ENCODE measurements at regions not wholly inside any gene's neighbourhood (a gene's known extent, or its start where the extent isn't known, plus 50 kb on each side); places are given as distances from the start of the nearest gene placed in this dataset.
"Not testable (repeated sequence)": the region's sequence is repeated elsewhere in the genome, so short reads cannot be mapped to it uniquely, and the experiment has no call there.

DNA sequence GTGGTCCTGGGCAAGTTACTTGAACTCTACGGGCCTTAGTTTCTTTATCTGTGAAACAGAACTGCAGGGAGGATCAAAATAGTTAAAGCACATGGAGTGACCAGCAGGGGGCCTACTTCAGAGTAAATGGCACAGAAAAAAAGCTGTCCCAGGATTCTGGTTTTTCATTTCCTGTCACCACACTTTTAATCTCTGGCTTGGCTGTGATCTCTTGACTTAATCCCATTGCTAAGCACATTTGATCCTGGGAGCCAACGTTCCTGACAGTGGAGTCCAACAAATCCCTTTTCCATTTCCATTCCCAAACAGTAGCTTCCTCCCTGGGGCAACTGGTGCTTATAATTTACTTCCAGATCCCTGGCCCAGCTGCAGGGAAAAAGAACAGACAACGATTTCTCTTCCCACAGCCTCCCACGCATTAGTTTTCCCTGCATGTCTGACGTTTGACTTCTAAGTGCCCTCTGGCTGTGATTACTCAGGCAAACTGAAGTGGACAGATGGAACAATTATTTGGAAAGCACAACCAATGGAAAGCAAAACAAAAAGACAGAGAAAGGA, 136.5 kb upstream of the STK32A start:
- ChIA-PET POLR2A (no interaction called here), CTCF (interaction anchor here (1.4 to 1.7 kb wide), 4 partner anchors 14 to 271 kb away, joined by 4 to 6 read pairs (median 5); no protein-coding TSS in a partner anchor)
- Histone ChIP-seq H3K27me3 (replicated peaks in 2 of 5; ENCODE audit: control insufficient read depth in 4 of 5, insufficient read depth in 5 of 5, low read length in 4 of 5) (peaks cover 0 to under 1% (median 0%) of the 10 kb centered on the region in 5 experiments), H3K4me3 (ENCODE audit: control insufficient read depth in 1 of 7, extremely low read depth in 1 of 7, insufficient read depth in 4 of 7, low read depth in 2 of 7, low read length in 6 of 7) (no peak overlapping the region), H3K4me1 (ENCODE audit: control extremely low read depth in 1 of 4, control insufficient read depth in 4 of 4, insufficient read depth in 4 of 4, low read length in 3 of 4) (no peaks in the 10 kb centered on the region), H3K9me3 (ENCODE audit: control extremely low read depth in 1 of 5, control insufficient read depth in 4 of 5, insufficient read depth in 2 of 5, low read depth in 1 of 5, low read length in 4 of 5) (no peaks in the 10 kb centered on the region), H3K27ac (ENCODE audit: insufficient read depth in 1 of 2, low read depth in 1 of 2, low read length in 2 of 2, poor library complexity in 1 of 2, severe bottlenecking in 2 of 2) (no peak overlapping the region), H3K36me3 (ENCODE audit: control insufficient read depth in 4 of 4, insufficient read depth in 4 of 4, low read length in 3 of 4) (no peaks in the 10 kb centered on the region)
- 49% methylated on average over 3 of the region's 5 CpGs for WGBS (ENCODE audit: insufficient coverage)
- peak; percentile 3 to 36 (median 31) for DNase-seq

DNA sequence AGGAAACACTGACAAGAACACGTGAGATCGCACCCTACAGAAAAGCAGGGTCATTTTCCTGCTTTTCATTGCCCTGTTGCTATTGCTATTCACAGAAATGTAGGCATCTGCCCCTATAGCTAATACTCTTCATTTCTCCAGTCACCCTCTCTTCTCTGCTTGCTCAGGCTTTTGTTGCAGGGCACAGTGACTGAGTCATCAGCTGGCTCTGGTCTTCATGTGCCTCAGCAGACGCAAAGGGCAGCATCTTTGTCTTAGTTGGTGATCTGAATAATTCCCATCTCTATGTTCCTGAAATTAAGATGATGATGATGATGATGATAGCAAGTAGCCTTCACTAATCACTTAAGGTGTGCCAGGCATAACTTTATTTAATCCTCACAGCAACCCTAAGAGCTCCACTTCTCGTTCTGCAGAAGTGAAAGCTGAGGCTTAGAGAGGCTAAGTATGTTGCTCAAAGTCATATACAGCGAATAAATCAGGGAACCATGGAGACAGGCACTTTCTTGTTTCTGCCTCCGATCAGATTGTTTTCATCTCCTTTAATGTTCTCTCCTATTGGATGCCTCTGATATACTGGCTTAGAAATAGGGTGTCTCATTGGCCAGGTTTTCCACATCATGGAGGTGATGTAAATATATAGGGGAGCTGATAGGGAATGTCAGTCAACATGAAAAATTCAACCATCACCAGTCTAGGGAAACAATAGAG, 133.0 kb upstream of the STK32A start:
- Histone ChIP-seq H3K4me3 (ENCODE audit: control insufficient read depth in 1 of 7, extremely low read depth in 1 of 7, insufficient read depth in 4 of 7, low read depth in 2 of 7, low read length in 6 of 7) (no peak overlapping the region), H3K27me3 (replicated peaks in 2 of 5; ENCODE audit: control insufficient read depth in 4 of 5, insufficient read depth in 5 of 5, low read length in 4 of 5) (no peaks in the 10 kb centered on the region), H3K4me1 (ENCODE audit: control extremely low read depth in 1 of 4, control insufficient read depth in 4 of 4, insufficient read depth in 4 of 4, low read length in 3 of 4) (no peaks in the 10 kb centered on the region), H3K27ac (ENCODE audit: insufficient read depth in 1 of 2, low read depth in 1 of 2, low read length in 2 of 2, poor library complexity in 1 of 2, severe bottlenecking in 2 of 2) (no peak overlapping the region), H3K36me3 (ENCODE audit: control insufficient read depth in 4 of 4, insufficient read depth in 4 of 4, low read length in 3 of 4) (no peaks in the 10 kb centered on the region), H3K9me3 (ENCODE audit: control extremely low read depth in 1 of 5, control insufficient read depth in 4 of 5, insufficient read depth in 2 of 5, low read depth in 1 of 5, low read length in 4 of 5) (no peaks in the 10 kb centered on the region)
- CTCF ChIA-PET: interaction anchor here (1.6 kb wide), 1 partner anchor 87 kb away, joined by 5 read pairs; no protein-coding TSS in a partner anchor
- POLR2A ChIA-PET: no interaction called here
- no peak for DNase-seq
- whole genome bisulfite sequencing (ENCODE audit: insufficient coverage): 83% methylated on average over 3 of the region's 6 CpGs

DNA sequence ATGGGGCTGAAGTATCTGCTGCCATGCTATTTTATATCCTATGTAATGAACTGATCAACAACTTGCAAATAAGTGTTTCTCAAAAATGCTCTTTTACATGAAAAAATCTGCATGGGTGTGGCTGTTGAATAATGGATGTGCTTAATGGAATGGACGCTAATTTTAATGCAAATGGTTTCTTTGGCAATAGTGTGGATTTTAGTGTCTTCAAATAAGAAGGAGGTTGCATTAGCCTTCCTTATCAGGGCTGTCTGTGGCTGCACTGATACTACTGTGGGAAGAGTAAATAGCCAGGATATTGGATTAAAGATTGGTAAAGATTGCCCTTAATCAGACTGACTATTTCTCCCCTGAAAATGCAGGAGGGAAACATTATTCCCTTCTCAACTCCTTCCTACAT, 121.9 kb upstream of the STK32A start:
- Histone ChIP-seq H3K36me3 (ENCODE audit: control insufficient read depth in 4 of 4, insufficient read depth in 4 of 4, low read length in 3 of 4) (no peaks in the 10 kb centered on the region), H3K4me3 (ENCODE audit: control insufficient read depth in 1 of 7, extremely low read depth in 1 of 7, insufficient read depth in 4 of 7, low read depth in 2 of 7, low read length in 6 of 7) (no peak overlapping the region), H3K4me1 (ENCODE audit: control extremely low read depth in 1 of 4, control insufficient read depth in 4 of 4, insufficient read depth in 4 of 4, low read length in 3 of 4) (no peaks in the 10 kb centered on the region), H3K27ac (ENCODE audit: insufficient read depth in 1 of 2, low read depth in 1 of 2, low read length in 2 of 2, poor library complexity in 1 of 2, severe bottlenecking in 2 of 2) (no peak overlapping the region), H3K27me3 (replicated peaks in 2 of 5; ENCODE audit: control insufficient read depth in 4 of 5, insufficient read depth in 5 of 5, low read length in 4 of 5) (no peaks in the 10 kb centered on the region), H3K9me3 (ENCODE audit: control extremely low read depth in 1 of 5, control insufficient read depth in 4 of 5, insufficient read depth in 2 of 5, low read depth in 1 of 5, low read length in 4 of 5) (no peaks in the 10 kb centered on the region)
- CTCF ChIA-PET: no interaction called here
- POLR2A ChIA-PET: no interaction called here
- 100% methylated on average over 1 of the region's 1 CpG for WGBS (ENCODE audit: insufficient coverage)
- DNase-seq: no peak

DNA sequence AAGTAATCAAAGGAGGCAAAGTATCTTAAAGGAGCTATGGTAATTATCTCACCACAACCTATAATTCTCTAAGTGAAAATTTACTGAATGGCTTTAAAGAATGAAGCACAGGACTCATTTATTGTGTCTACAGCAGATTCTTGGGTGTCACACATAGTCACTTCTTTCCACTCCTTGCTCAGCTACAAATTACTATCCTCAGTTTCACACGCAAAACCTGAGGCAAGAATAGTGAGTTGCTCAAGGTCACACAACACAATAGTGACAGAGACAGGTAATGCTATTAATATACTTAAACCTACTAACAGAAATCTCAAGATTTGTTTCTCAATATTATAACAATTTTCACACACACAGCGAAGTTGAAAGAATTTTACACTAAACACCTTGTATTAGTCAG, 120.9 kb upstream of the STK32A start:
- H3K36me3 ChIP-seq (ENCODE audit: control insufficient read depth in 4 of 4, insufficient read depth in 4 of 4, low read length in 3 of 4): no peaks in the 10 kb centered on the region
- POLR2A ChIA-PET: no interaction called here
- no peaks in the 10 kb centered on the region for H3K9me3 ChIP-seq (ENCODE audit: control extremely low read depth in 1 of 5, control insufficient read depth in 4 of 5, insufficient read depth in 2 of 5, low read depth in 1 of 5, low read length in 4 of 5)
- H3K27ac ChIP-seq (ENCODE audit: insufficient read depth in 1 of 2, low read depth in 1 of 2, low read length in 2 of 2, poor library complexity in 1 of 2, severe bottlenecking in 2 of 2): no peak overlapping the region
- DNase-seq: no peak
- H3K4me1 ChIP-seq (ENCODE audit: control extremely low read depth in 1 of 4, control insufficient read depth in 4 of 4, insufficient read depth in 4 of 4, low read length in 3 of 4): no peaks in the 10 kb centered on the region
- no peaks in the 10 kb centered on the region for H3K27me3 ChIP-seq (replicated peaks in 2 of 5; ENCODE audit: control insufficient read depth in 4 of 5, insufficient read depth in 5 of 5, low read length in 4 of 5)
- CTCF ChIA-PET: no interaction called here
- no peak overlapping the region for H3K4me3 ChIP-seq (ENCODE audit: control insufficient read depth in 1 of 7, extremely low read depth in 1 of 7, insufficient read depth in 4 of 7, low read depth in 2 of 7, low read length in 6 of 7)
- WGBS (ENCODE audit: insufficient coverage): no CpG with 5 or more reads among the region's 2 CpGs

DNA sequence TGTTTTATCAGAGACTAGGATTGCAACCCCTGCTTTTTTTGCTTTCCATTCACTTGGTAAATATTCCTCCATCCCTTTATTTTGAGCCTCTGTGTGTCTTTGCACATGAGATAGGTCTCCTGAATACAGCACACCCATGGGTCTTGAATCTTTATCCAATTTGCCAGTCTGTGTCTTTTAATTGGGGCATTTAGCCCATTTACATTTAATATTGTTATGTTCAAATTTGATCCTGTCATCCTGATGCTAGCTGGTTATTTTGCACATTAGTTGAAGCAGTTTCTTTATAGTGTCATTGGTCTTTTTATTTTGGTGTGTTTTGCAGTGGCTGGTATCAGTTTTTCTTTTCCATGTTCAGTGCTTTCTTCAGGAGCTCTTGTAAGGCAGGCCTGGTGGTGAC, 95.1 kb upstream of the STK32A start:
- H3K27me3 ChIP-seq (replicated peaks in 2 of 5; ENCODE audit: control insufficient read depth in 4 of 5, insufficient read depth in 5 of 5, low read length in 4 of 5); H3K4me3 ChIP-seq (ENCODE audit: control insufficient read depth in 1 of 7, extremely low read depth in 1 of 7, insufficient read depth in 4 of 7, low read depth in 2 of 7, low read length in 6 of 7); H3K27ac ChIP-seq (ENCODE audit: insufficient read depth in 1 of 2, low read depth in 1 of 2, low read length in 2 of 2, poor library complexity in 1 of 2, severe bottlenecking in 2 of 2); DNase-seq; H3K36me3 ChIP-seq (ENCODE audit: control insufficient read depth in 4 of 4, insufficient read depth in 4 of 4, low read length in 3 of 4); H3K4me1 ChIP-seq (ENCODE audit: control extremely low read depth in 1 of 4, control insufficient read depth in 4 of 4, insufficient read depth in 4 of 4, low read length in 3 of 4); H3K9me3 ChIP-seq (ENCODE audit: control extremely low read depth in 1 of 5, control insufficient read depth in 4 of 5, insufficient read depth in 2 of 5, low read depth in 1 of 5, low read length in 4 of 5): not testable (repeated sequence)
- ChIA-PET POLR2A (interaction anchor here (0.6 kb wide), 1 partner anchor 252 kb away, joined by 4 read pairs; no protein-coding TSS in a partner anchor), CTCF (interaction anchor here (0.6 kb wide), 1 partner anchor 667 kb away, joined by 3 read pairs; no protein-coding TSS in a partner anchor)

DNA sequence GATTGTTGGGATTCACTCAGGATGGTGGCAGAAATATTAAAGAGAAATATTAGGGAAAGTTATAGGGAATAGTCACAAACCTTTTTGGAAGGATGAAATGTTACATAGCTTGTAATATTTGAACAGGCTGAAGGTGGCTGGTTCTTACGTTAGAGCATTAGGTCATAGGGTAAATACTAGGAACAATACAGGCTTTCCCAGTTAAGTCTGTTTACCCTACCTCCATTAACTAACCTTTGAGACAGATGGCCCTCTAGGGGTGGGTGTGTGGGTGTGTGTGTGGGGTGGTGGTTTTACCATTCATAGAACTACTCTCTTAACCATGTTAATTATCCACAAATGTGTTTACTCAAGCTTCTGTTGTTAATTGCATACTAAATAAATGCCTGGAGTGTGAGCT, 94.3 kb upstream of the STK32A start:
- Histone ChIP-seq H3K4me1 (ENCODE audit: control extremely low read depth in 1 of 4, control insufficient read depth in 4 of 4, insufficient read depth in 4 of 4, low read length in 3 of 4) (no peaks in the 10 kb centered on the region), H3K27me3 (replicated peaks in 2 of 5; ENCODE audit: control insufficient read depth in 4 of 5, insufficient read depth in 5 of 5, low read length in 4 of 5) (peaks cover 0 to 6% (median 0%) of the 10 kb centered on the region in 5 experiments), H3K27ac (ENCODE audit: insufficient read depth in 1 of 2, low read depth in 1 of 2, low read length in 2 of 2, poor library complexity in 1 of 2, severe bottlenecking in 2 of 2) (no peak overlapping the region), H3K36me3 (ENCODE audit: control insufficient read depth in 4 of 4, insufficient read depth in 4 of 4, low read length in 3 of 4) (no peaks in the 10 kb centered on the region), H3K4me3 (ENCODE audit: control insufficient read depth in 1 of 7, extremely low read depth in 1 of 7, insufficient read depth in 4 of 7, low read depth in 2 of 7, low read length in 6 of 7) (no peak overlapping the region), H3K9me3 (ENCODE audit: control extremely low read depth in 1 of 5, control insufficient read depth in 4 of 5, insufficient read depth in 2 of 5, low read depth in 1 of 5, low read length in 4 of 5) (peaks cover 0 to 7% (median 0%) of the 10 kb centered on the region in 5 experiments)
- no CpG with 5 or more reads among the region's 1 CpG for WGBS (ENCODE audit: insufficient coverage)
- ChIA-PET CTCF (interaction anchor here (0.6 kb wide), 1 partner anchor 668 kb away, joined by 3 read pairs; no protein-coding TSS in a partner anchor), POLR2A (interaction anchor here (0.6 kb wide), 1 partner anchor 252 kb away, joined by 4 read pairs; no protein-coding TSS in a partner anchor)
- DNase-seq: no peak

DNA sequence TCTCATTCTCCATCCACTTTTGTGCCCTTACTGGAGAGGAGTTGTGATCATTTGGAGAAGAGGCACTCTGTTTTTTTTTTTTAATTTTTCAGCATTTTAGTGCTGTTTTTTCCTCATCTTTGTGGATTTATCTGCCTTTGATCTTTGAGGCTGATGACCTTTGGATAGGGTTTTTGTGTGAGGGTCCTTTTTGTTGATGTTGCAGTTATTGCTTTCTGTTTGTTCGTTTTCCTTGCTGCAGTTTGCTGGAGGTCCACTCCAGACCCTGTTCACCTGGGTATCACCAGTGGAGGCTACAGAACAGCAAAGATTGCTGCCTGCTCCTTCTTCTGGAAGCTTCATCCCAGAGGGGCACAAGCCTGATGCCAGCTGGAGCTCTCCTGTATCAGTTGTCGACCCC, 93.2 kb upstream of the STK32A start:
- H3K36me3 ChIP-seq (ENCODE audit: control insufficient read depth in 4 of 4, insufficient read depth in 4 of 4, low read length in 3 of 4); H3K27ac ChIP-seq (ENCODE audit: insufficient read depth in 1 of 2, low read depth in 1 of 2, low read length in 2 of 2, poor library complexity in 1 of 2, severe bottlenecking in 2 of 2); H3K27me3 ChIP-seq (replicated peaks in 2 of 5; ENCODE audit: control insufficient read depth in 4 of 5, insufficient read depth in 5 of 5, low read length in 4 of 5); POLR2A ChIA-PET; DNase-seq; H3K4me1 ChIP-seq (ENCODE audit: control extremely low read depth in 1 of 4, control insufficient read depth in 4 of 4, insufficient read depth in 4 of 4, low read length in 3 of 4); H3K4me3 ChIP-seq (ENCODE audit: control insufficient read depth in 1 of 7, extremely low read depth in 1 of 7, insufficient read depth in 4 of 7, low read depth in 2 of 7, low read length in 6 of 7); H3K9me3 ChIP-seq (ENCODE audit: control extremely low read depth in 1 of 5, control insufficient read depth in 4 of 5, insufficient read depth in 2 of 5, low read depth in 1 of 5, low read length in 4 of 5); CTCF ChIA-PET: not testable (repeated sequence)
- 80% methylated on average over 1 of the region's 2 CpGs for WGBS (ENCODE audit: insufficient coverage)
